IMR-90 (cell line): ENCODE measurements at regions not wholly inside any gene's neighbourhood (a gene's known extent, or its start where the extent isn't known, plus 50 kb on each side); places are given as distances from the start of the nearest gene placed in this dataset.

Experiments used
- ATAC-seq: fragments of 200-7000 bp; cut with Tn5 transposase; 2 replicates; pipeline ENCODE4 v1.9.1; 2020; ENCODE audit warnings: low read depth, mild to moderate bottlenecking, moderate library complexity
- BruUV-seq: library from RNA; stranded (reverse); fragments of 400-500 nt; replicated peaks from 2 replicates; lab custom pipeline; 2021; lab: Mats Ljungman, UMichigan
- CTCF ChIA-PET: fragments of 300-600 bp; formaldehyde crosslinking; extraction: SDS; loops from one replicate; lab custom pipeline; 2021; ENCODE audit warnings: antibody characterized with exemption; lab: Yijun Ruan, JAX
- POLR2A ChIA-PET: fragments of 300-600 bp; sonication (Branson Sonifier 250); formaldehyde crosslinking; loops from one replicate; lab custom pipeline; 2022; ENCODE audit warnings: antibody characterized with exemption; ENCODE audit not compliant: unreplicated experiment; lab: Charles Lee
- DNase-seq: peaks from one replicate; pipeline ENCODE4 v3.0.0; 2013
- H2AFZ ChIP-seq: replicated peaks from 2 replicates; pipeline ENCODE3; 2013; ENCODE audit warnings: low read length, mild to moderate bottlenecking; ENCODE audit not compliant: poor library complexity
- H2AK5ac ChIP-seq: 2 replicates; pipeline ENCODE4 v1.6.1; 2013; ENCODE audit warnings: low read depth, low read length, inconsistent platforms
- H2AK9ac ChIP-seq: replicated peaks from 2 replicates; pipeline ENCODE3; 2013; ENCODE audit warnings: mild to moderate bottlenecking, low read depth, low read length, moderate library complexity; ENCODE audit not compliant: poor library complexity
- H2BK120ac ChIP-seq: 2 replicates; pipeline ENCODE4 v1.6.1; 2013; ENCODE audit warnings: low read depth, low read length, inconsistent platforms
- H2BK15ac ChIP-seq: 3 replicates; pipeline ENCODE4 v1.6.1; 2013; ENCODE audit warnings: low read depth, low read length, inconsistent platforms
- H2BK20ac ChIP-seq: 2 replicates; pipeline ENCODE4 v1.6.1; 2013; ENCODE audit warnings: low read depth, mild to moderate bottlenecking, inconsistent platforms, low read length, moderate library complexity
- H2BK5ac ChIP-seq: 2 replicates; pipeline ENCODE4 v1.6.1; 2013; ENCODE audit warnings: mild to moderate bottlenecking, low read depth, low read length, inconsistent platforms; ENCODE audit not compliant: poor library complexity, severe bottlenecking
- H3K14ac ChIP-seq: replicated peaks from 2 replicates; pipeline ENCODE4 v1.6.1; 2013; ENCODE audit warnings: low read depth, low read length, inconsistent platforms
- H3K18ac ChIP-seq: 2 replicates; pipeline ENCODE4 v1.6.1; 2013; ENCODE audit warnings: low read depth, low read length, control low read depth
- H3K23ac ChIP-seq: 2 replicates; pipeline ENCODE4 v1.6.1; 2013; ENCODE audit warnings: low read depth, low read length, inconsistent platforms
- H3K27ac ChIP-seq: 2 replicates; pipeline ENCODE4 v1.5.1; 2013; ENCODE audit warnings: mild to moderate bottlenecking, control low read depth, low read length; ENCODE audit not compliant: insufficient read depth
- H3K27me3 ChIP-seq: 2 replicates; pipeline ENCODE4 v1.6.1; 2013; ENCODE audit warnings: low read length; ENCODE audit not compliant: control insufficient read depth, insufficient read depth
- H3K36me3 ChIP-seq: 2 replicates; pipeline ENCODE4 v1.6.1; 2013; ENCODE audit warnings: low read length, mixed read lengths; ENCODE audit not compliant: control insufficient read depth, insufficient read depth
- H3K4ac ChIP-seq: 2 replicates; pipeline ENCODE4 v1.6.1; 2013; ENCODE audit warnings: low read depth, low read length, inconsistent platforms
- H3K4me1 ChIP-seq: 2 replicates; pipeline ENCODE4 v1.6.1; 2013; ENCODE audit warnings: low read length, mixed read lengths; ENCODE audit not compliant: control insufficient read depth, insufficient read depth
- H3K4me2 ChIP-seq: 2 replicates; pipeline ENCODE4 v1.6.1; 2013; ENCODE audit warnings: low read depth, mild to moderate bottlenecking, control low read depth, low read length, moderate library complexity
- H3K4me3 ChIP-seq: 2 replicates; pipeline ENCODE4 v1.5.1; 2013; ENCODE audit warnings: low read depth, mild to moderate bottlenecking, control low read depth, low read length, moderate library complexity; ENCODE audit not compliant: insufficient read depth
- H3K56ac ChIP-seq: 2 replicates; pipeline ENCODE4 v1.6.1; 2013; ENCODE audit warnings: low read length, inconsistent platforms; ENCODE audit not compliant: insufficient read depth; ENCODE audit errors: extremely low read depth
- H3K79me1 ChIP-seq, 2 experiments: 2 replicates each; pipeline ENCODE4 v1.6.1; 2013; ENCODE audit warnings: low read length in 2 of 2, inconsistent platforms in 1 of 2, low read depth in 1 of 2
- H3K9ac ChIP-seq: 2 replicates; pipeline ENCODE4 v1.6.1; 2013; ENCODE audit warnings: low read depth, low read length, control low read depth
- H3K9me1 ChIP-seq: 2 replicates; pipeline ENCODE4 v1.6.1; 2013; ENCODE audit warnings: low read length, inconsistent platforms; ENCODE audit not compliant: insufficient read depth
- H3K9me3 ChIP-seq: 2 replicates; pipeline ENCODE4 v1.6.1; 2013; ENCODE audit warnings: low read length; ENCODE audit not compliant: control insufficient read depth, insufficient read depth
- H4K20me1 ChIP-seq: 2 replicates; pipeline ENCODE4 v1.6.1; 2013; ENCODE audit warnings: low read length, inconsistent platforms; ENCODE audit not compliant: insufficient read depth
- H4K5ac ChIP-seq: 2 replicates; pipeline ENCODE4 v1.6.1; 2013; ENCODE audit warnings: mild to moderate bottlenecking, low read depth, low read length, control low read depth
- H4K8ac ChIP-seq, 2 experiments: 2 replicates each; pipeline ENCODE4 v1.6.1; 2013; ENCODE audit warnings: low read depth in 2 of 2, low read length in 2 of 2, control low read depth in 1 of 2, inconsistent platforms in 1 of 2
- H4K91ac ChIP-seq: 2 replicates; pipeline ENCODE4 v1.6.1; 2013; ENCODE audit warnings: low read depth, low read length, inconsistent platforms; ENCODE audit not compliant: insufficient read depth
- BHLHE40 ChIP-seq: fragments of 150-350 bp; IDR thresholded peaks from 2 replicates; pipeline ENCODE4 v1.6.1; 2016; ENCODE audit warnings: mild to moderate bottlenecking, low read depth, low read length
- CEBPB ChIP-seq: IDR thresholded peaks from 2 replicates; pipeline ENCODE4 v1.6.1; 2012; ENCODE audit warnings: low read depth, low read length, improper control_type of control experiment
- CHD1 ChIP-seq: IDR thresholded peaks from 2 replicates; pipeline ENCODE4 v1.6.1; 2012; ENCODE audit warnings: low read depth, low read length, improper control_type of control experiment
- FOS ChIP-seq: fragments of 150-350 bp; IDR thresholded peaks from 2 replicates; pipeline ENCODE4 v1.6.1; 2016; ENCODE audit warnings: low read depth, low read length
- MAFK ChIP-seq: IDR thresholded peaks from 2 replicates; pipeline ENCODE4 v1.6.1; 2012; ENCODE audit warnings: low read depth, low read length, improper control_type of control experiment
- MAZ ChIP-seq: IDR thresholded peaks from 2 replicates; pipeline ENCODE4 v1.6.1; 2012; ENCODE audit warnings: low read depth, mild to moderate bottlenecking, low read length, improper control_type of control experiment, moderate library complexity, borderline replicate concordance
- MXI1 ChIP-seq: IDR thresholded peaks from 2 replicates; pipeline ENCODE4 v1.6.1; 2012; ENCODE audit warnings: low read depth, mild to moderate bottlenecking, low read length, moderate library complexity, borderline replicate concordance
- NFE2L2 ChIP-seq: fragments of 150-350 bp; IDR thresholded peaks from 2 replicates; pipeline ENCODE4 v1.6.1; 2016; ENCODE audit warnings: low read depth, mild to moderate bottlenecking, low read length
- POLR2A ChIP-seq: IDR thresholded peaks from 2 replicates; pipeline ENCODE4 v1.6.1; 2012; ENCODE audit warnings: mild to moderate bottlenecking, low read depth, low read length
- RAD21 ChIP-seq: IDR thresholded peaks from 2 replicates; pipeline ENCODE4 v1.6.1; 2012; ENCODE audit warnings: low read length, improper control_type of control experiment
- RCOR1 ChIP-seq: IDR thresholded peaks from 2 replicates; pipeline ENCODE4 v1.6.1; 2012; ENCODE audit warnings: mild to moderate bottlenecking, low read length, improper control_type of control experiment; ENCODE audit not compliant: insufficient replicate concordance
- SMC3 ChIP-seq: fragments of 150-350 bp; IDR thresholded peaks from 2 replicates; pipeline ENCODE4 v1.6.1; 2016; ENCODE audit warnings: low read depth, mild to moderate bottlenecking, antibody characterized with exemption, low read length, moderate library complexity
- USF2 ChIP-seq: fragments of 150-350 bp; IDR thresholded peaks from 2 replicates; pipeline ENCODE4 v1.6.1; 2017; ENCODE audit warnings: mild to moderate bottlenecking, antibody characterized with exemption, low read length, low read depth
- WGBS, 2 experiments: methylation state at CpG; one replicate each; pipeline versions ENCODE4 v1.1.5 to v1.1.7; 2013; ENCODE audit warnings: missing lambda C conversion rate in 2 of 2; ENCODE audit not compliant: insufficient read length in 1 of 2; ENCODE audit errors: extremely low coverage in 2 of 2; 5-methylcytosine and 5-hydroxymethylcytosine counted together
- dilution Hi-C: fragments of 300-500 bp; cut with HindIII; formaldehyde crosslinking; loops from one replicate; pipeline ENCODE4 v1.14.3; 2018; ENCODE audit warnings: low sequenced_read_pairs; ENCODE audit not compliant: unreplicated experiment
- in situ Hi-C: fragments of 300-500 bp; cut with MboI; formaldehyde crosslinking; loops from 3 replicates; pipeline ENCODE4 v1.14.3; 2019; ENCODE audit warnings: low sequenced_read_pairs, inconsistent platforms, mixed read lengths
- intact Hi-C: fragments of 100-400 bp; cut with micrococcal nuclease; formaldehyde crosslinking; loops from 2 replicates; pipeline ENCODE4 v1.10.0; 2022
- TF ChIP-seq, protein P1 (sequence below): fragments of 150-350 bp; IDR thresholded peaks from 2 replicates; pipeline ENCODE4 v1.6.1; 2016; ENCODE audit warnings: low read depth, mild to moderate bottlenecking, low read length, moderate library complexity, borderline replicate concordance
- TF ChIP-seq, protein P2 (sequence below): conservative IDR thresholded peaks from 2 replicates; pipeline ENCODE4 v1.5.1; 2012; ENCODE audit warnings: mild to moderate bottlenecking, low read depth, low read length, improper control_type of control experiment

DNA sequence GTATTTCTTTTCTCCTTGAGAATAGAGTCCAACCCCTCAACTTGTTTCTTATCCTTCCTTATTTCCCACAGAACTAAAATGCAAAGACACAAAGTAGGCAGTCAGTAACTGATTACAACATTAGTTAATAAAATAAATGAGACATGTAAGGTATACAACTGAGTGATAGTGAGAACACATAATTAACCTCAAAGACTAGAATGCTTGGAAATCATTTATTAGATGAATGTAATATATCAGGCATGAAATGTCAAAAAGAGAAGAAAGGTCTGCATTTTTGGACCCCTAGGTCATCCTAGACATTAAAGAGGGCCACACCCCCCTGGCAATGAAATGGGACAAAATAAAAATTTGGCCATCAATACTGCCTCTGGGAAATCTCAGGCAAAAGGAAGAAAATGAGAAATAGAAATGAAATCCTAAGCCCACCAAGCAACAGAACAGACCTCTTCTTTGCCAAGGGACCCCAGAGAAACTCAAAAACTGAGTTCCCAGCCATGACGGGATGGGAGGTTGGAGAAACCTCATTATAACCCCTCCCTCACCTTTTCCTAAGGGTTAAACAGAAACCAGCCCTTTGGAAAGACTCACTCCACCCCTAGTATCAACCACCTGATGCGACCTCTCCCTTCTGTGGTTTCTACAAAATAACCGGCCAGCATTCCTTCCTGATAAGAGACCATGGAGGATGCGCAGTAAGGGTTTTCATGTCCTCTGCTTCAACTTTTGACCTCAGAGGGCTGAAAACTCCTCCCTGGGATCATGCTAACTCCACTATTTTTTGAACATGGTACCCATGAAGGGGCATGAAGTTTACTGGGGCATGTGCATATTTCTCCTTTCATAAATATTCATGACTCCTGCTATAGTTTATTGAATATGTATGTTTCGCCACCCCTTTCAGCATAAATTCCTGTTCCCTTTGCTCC lies 90.0 kb upstream of the EXOC1L start:
- Histone ChIP-seq H3K14ac (no peak overlapping the region), H2BK5ac (no peak overlapping the region), H3K27me3 (no peaks in the 10 kb centered on the region), H3K56ac (no peak overlapping the region), H2AFZ (no peak overlapping the region), H2BK15ac (no peak overlapping the region), H3K27ac (no peak overlapping the region), H4K8ac (no peak overlapping the region), H3K4ac (no peak overlapping the region), H4K20me1 (no peaks in the 10 kb centered on the region), H3K4me2 (no peak overlapping the region), H4K5ac (no peak overlapping the region), H2AK9ac (no peak overlapping the region), H3K36me3 (no peaks in the 10 kb centered on the region), H3K4me3 (no peak overlapping the region), H2BK20ac (no peak overlapping the region), H3K4me1 (no peaks in the 10 kb centered on the region), H3K18ac (no peak overlapping the region), H3K79me1 (no peaks in the 10 kb centered on the region), H3K9ac (no peak overlapping the region), H4K91ac (no peak overlapping the region), H3K23ac (no peak overlapping the region), H2BK120ac (no peak overlapping the region), H3K9me1 (no peaks in the 10 kb centered on the region), H2AK5ac (no peak overlapping the region), H3K9me3 (no peaks in the 10 kb centered on the region)
- ATAC-seq, result no peak
- no TSS peak for BruUV-seq
- DNase-seq, result no peak
- WGBS, 2 experiments, result 80% methylated on average over 1 of the region's 5 CpGs; no CpG with 5 or more reads in 1 of the 2 experiments
- in situ Hi-C loops (loop anchor here (25.0 kb wide), 1 partner anchor 392 kb away; the partner anchor contains the start of gene SRD5A3), dilution Hi-C loops (no loop called here), intact Hi-C loops (loop anchor here (10.0 kb wide), 1 partner anchor 285 kb away; no protein-coding TSS in a partner anchor)
- ChIA-PET CTCF (no interaction called here), POLR2A (no interaction called here)
- no peak for TF ChIP-seq RCOR1
- TF ChIP-seq USF2, result no peak
- TF ChIP-seq BHLHE40, result no peak
- no peak for TF ChIP-seq CHD1
- TF ChIP-seq, protein P1, sequence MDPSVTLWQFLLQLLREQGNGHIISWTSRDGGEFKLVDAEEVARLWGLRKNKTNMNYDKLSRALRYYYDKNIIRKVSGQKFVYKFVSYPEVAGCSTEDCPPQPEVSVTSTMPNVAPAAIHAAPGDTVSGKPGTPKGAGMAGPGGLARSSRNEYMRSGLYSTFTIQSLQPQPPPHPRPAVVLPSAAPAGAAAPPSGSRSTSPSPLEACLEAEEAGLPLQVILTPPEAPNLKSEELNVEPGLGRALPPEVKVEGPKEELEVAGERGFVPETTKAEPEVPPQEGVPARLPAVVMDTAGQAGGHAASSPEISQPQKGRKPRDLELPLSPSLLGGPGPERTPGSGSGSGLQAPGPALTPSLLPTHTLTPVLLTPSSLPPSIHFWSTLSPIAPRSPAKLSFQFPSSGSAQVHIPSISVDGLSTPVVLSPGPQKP, result no peak
- no peak for TF ChIP-seq SMC3
- no peak for TF ChIP-seq RAD21
- TF ChIP-seq MAZ, result no peak
- TF ChIP-seq, protein P2, sequence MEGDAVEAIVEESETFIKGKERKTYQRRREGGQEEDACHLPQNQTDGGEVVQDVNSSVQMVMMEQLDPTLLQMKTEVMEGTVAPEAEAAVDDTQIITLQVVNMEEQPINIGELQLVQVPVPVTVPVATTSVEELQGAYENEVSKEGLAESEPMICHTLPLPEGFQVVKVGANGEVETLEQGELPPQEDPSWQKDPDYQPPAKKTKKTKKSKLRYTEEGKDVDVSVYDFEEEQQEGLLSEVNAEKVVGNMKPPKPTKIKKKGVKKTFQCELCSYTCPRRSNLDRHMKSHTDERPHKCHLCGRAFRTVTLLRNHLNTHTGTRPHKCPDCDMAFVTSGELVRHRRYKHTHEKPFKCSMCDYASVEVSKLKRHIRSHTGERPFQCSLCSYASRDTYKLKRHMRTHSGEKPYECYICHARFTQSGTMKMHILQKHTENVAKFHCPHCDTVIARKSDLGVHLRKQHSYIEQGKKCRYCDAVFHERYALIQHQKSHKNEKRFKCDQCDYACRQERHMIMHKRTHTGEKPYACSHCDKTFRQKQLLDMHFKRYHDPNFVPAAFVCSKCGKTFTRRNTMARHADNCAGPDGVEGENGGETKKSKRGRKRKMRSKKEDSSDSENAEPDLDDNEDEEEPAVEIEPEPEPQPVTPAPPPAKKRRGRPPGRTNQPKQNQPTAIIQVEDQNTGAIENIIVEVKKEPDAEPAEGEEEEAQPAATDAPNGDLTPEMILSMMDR, result no peak
- TF ChIP-seq FOS, result no peak
- no peak for TF ChIP-seq MAFK
- TF ChIP-seq NFE2L2, result no peak
- TF ChIP-seq CEBPB, result no peak
- no peak for TF ChIP-seq MXI1
- TF ChIP-seq POLR2A, result no peak
